ENCODE measurements at regions not wholly inside any gene's neighbourhood (a gene's known extent, or its start where the extent isn't known, plus 50 kb on each side); places are given as distances from the start of the nearest gene placed in this dataset.

DNA sequence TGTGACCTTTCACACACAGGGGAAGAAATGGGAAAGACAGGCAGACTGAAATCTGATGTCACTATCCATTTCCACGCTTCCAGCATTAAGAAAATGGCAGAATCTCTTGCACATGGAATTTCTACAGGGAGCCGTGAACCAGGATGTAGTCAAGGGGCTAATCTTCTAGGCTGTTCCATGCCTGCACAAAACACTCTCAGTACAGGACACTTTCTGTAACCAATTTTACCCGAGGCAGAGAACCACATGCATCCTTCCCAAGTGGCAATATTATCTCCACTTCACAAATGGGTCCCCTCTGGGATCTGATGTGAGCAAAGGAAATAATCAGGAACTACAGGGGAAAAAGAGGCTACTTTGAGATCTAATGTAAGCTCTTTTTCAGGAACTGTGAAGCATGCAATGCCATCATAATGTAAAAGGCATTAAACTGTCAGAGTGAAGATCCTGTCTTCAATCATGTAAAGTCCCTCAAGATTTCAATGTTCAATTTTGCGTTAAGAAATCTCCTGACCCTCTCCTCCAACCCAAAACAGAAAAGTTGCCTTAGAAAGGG is 236.9 kb downstream of the RBM43 start:
- TF ChIP-seq ZNF274 (IDR thresholded peaks at IDR 0.05; ENCODE audit: low read depth, low read length) = no peak
- no peak for TF ChIP-seq EZH2phosphoT487 (IDR thresholded peaks at IDR 0.05; ENCODE audit: borderline replicate concordance)
- TF ChIP-seq EGR1 (IDR thresholded peaks at IDR 0.05; ENCODE audit: low read depth) = no peak
- TF ChIP-seq, protein P1, sequence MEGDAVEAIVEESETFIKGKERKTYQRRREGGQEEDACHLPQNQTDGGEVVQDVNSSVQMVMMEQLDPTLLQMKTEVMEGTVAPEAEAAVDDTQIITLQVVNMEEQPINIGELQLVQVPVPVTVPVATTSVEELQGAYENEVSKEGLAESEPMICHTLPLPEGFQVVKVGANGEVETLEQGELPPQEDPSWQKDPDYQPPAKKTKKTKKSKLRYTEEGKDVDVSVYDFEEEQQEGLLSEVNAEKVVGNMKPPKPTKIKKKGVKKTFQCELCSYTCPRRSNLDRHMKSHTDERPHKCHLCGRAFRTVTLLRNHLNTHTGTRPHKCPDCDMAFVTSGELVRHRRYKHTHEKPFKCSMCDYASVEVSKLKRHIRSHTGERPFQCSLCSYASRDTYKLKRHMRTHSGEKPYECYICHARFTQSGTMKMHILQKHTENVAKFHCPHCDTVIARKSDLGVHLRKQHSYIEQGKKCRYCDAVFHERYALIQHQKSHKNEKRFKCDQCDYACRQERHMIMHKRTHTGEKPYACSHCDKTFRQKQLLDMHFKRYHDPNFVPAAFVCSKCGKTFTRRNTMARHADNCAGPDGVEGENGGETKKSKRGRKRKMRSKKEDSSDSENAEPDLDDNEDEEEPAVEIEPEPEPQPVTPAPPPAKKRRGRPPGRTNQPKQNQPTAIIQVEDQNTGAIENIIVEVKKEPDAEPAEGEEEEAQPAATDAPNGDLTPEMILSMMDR (IDR thresholded peaks at IDR 0.05 in 2 of 3, conservative IDR thresholded peaks at IDR 0.05 in 1 of 3; ENCODE audit: borderline replicate concordance in 1 of 3, insufficient read depth in 1 of 3, low read depth in 2 of 3, low read length in 2 of 3) = no peak
- no peak for TF ChIP-seq SIN3A (IDR thresholded peaks at IDR 0.05; ENCODE audit: low read depth)
- TF ChIP-seq POLR2AphosphoS5 (IDR thresholded peaks at IDR 0.05; ENCODE audit: low read depth, low read length) = no peak
- TF ChIP-seq, protein P2, sequence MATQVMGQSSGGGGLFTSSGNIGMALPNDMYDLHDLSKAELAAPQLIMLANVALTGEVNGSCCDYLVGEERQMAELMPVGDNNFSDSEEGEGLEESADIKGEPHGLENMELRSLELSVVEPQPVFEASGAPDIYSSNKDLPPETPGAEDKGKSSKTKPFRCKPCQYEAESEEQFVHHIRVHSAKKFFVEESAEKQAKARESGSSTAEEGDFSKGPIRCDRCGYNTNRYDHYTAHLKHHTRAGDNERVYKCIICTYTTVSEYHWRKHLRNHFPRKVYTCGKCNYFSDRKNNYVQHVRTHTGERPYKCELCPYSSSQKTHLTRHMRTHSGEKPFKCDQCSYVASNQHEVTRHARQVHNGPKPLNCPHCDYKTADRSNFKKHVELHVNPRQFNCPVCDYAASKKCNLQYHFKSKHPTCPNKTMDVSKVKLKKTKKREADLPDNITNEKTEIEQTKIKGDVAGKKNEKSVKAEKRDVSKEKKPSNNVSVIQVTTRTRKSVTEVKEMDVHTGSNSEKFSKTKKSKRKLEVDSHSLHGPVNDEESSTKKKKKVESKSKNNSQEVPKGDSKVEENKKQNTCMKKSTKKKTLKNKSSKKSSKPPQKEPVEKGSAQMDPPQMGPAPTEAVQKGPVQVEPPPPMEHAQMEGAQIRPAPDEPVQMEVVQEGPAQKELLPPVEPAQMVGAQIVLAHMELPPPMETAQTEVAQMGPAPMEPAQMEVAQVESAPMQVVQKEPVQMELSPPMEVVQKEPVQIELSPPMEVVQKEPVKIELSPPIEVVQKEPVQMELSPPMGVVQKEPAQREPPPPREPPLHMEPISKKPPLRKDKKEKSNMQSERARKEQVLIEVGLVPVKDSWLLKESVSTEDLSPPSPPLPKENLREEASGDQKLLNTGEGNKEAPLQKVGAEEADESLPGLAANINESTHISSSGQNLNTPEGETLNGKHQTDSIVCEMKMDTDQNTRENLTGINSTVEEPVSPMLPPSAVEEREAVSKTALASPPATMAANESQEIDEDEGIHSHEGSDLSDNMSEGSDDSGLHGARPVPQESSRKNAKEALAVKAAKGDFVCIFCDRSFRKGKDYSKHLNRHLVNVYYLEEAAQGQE (IDR thresholded peaks at IDR 0.05; ENCODE audit: low read depth) = no peak
- no peak for TF ChIP-seq YY1 (IDR thresholded peaks at IDR 0.05; ENCODE audit: extremely low read depth, insufficient replicate concordance, low read depth, low read length)
- TF ChIP-seq, protein P3, sequence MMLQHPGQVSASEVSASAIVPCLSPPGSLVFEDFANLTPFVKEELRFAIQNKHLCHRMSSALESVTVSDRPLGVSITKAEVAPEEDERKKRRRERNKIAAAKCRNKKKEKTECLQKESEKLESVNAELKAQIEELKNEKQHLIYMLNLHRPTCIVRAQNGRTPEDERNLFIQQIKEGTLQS (IDR thresholded peaks at IDR 0.05) = no peak
- no peak for TF ChIP-seq POLR2A (IDR thresholded peaks at IDR 0.05; ENCODE audit: borderline replicate concordance, extremely low read depth, insufficient read depth, insufficient read length)
- TF ChIP-seq, protein P4, sequence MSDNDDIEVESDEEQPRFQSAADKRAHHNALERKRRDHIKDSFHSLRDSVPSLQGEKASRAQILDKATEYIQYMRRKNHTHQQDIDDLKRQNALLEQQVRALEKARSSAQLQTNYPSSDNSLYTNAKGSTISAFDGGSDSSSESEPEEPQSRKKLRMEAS (IDR thresholded peaks at IDR 0.05) = no peak
- TF ChIP-seq ZFX (IDR thresholded peaks at IDR 0.05) = no peak
- no peak for TF ChIP-seq CEBPB (IDR thresholded peaks at IDR 0.05; ENCODE audit: low read depth)
